Posterior vena cava (tissue), 2 donors: ENCODE measurements at regions not wholly inside any gene's neighbourhood (a gene's known extent, or its start where the extent isn't known, plus 50 kb on each side); places are given as distances from the start of the nearest gene placed in this dataset.
"Not testable (repeated sequence)": the region's sequence is repeated elsewhere in the genome, so short reads cannot be mapped to it uniquely, and the experiment has no call there.

Experiments used
- DNase-seq: peaks from one replicate; pipeline ENCODE4 v3.0.0-alpha.2; 2020; ENCODE audit warnings: low spot score
- intact Hi-C, 2 donors: fragments of 100-400 bp; cut with DNase I; formaldehyde crosslinking; loops; one replicate each; pipeline versions ENCODE4 v1.14.1 to v1.14.2; 2022 to 2023
- donor health status: DM: yes; HTN: yes; CAD: no.
- donor health status: DM: yes; HTN: yes; CAD: no.

- intact Hi-C loops, result loop anchor here (5.0 kb wide), 2 partner anchors 398 to 403 kb away; partner anchors contain the start of gene CLDN11 (in 1 of the 2)
- no peak for DNase-seq
Measured at GRCh38 chr3:170814822-170815221, 55.2 kb downstream of the RPL22L1 start.

- DNase-seq, result no peak
- intact Hi-C loops, result loop anchor here (5.0 kb wide), 2 partner anchors 396 to 401 kb away; partner anchors contain the start of gene CLDN11 (in 1 of the 2)
Measured at GRCh38 chr3:170813266-170813665, 56.7 kb downstream of the RPL22L1 start.

- intact Hi-C loops, result loop anchor here (5.0 kb wide), 2 partner anchors 395 to 400 kb away; partner anchors contain the start of gene CLDN11 (in 1 of the 2)
- DNase-seq, result peak; percentile 83
Measured at GRCh38 chr3:170811928-170812591, 57.9 kb downstream of the RPL22L1 start.

GRCh38 chr3:170811515-170811914 is 58.5 kb downstream of the RPL22L1 start:
- intact Hi-C loops, result loop anchor here (5.0 kb wide), 2 partner anchors 394 to 399 kb away; partner anchors contain the start of gene CLDN11 (in 1 of the 2)
- no peak for DNase-seq

- DNase-seq, result no peak
- intact Hi-C loops, result loop anchor here (5.0 kb wide), 2 partner anchors 393 to 398 kb away; partner anchors contain the start of gene CLDN11 (in 1 of the 2)
Measured at GRCh38 chr3:170809975-170810357, 60.0 kb downstream of the RPL22L1 start.

GRCh38 chr3:170809007-170809974 is 60.7 kb downstream of the RPL22L1 start:
- intact Hi-C loops, result no loop called here
- no peak for DNase-seq

- intact Hi-C loops, result no loop called here
- DNase-seq, result no peak
Measured at GRCh38 chr3:170808041-170808440, 62.0 kb downstream of the RPL22L1 start.

GRCh38 chr3:170806676-170807075 is 63.3 kb downstream of the RPL22L1 start:
- DNase-seq, result no peak
- intact Hi-C loops, result no loop called here

GRCh38 chr3:170806141-170806540 is 63.9 kb downstream of the RPL22L1 start:
- DNase-seq, result no peak
- intact Hi-C loops, result no loop called here

- intact Hi-C loops, DNase-seq: not testable (repeated sequence)
Measured at GRCh38 chr3:170805296-170805695, 64.7 kb downstream of the RPL22L1 start.

- intact Hi-C loops, DNase-seq: not testable (repeated sequence)
Measured at GRCh38 chr3:170804634-170805033, 65.4 kb downstream of the RPL22L1 start.

GRCh38 chr3:170804078-170804477 is 65.9 kb downstream of the RPL22L1 start:
- intact Hi-C loops, result no loop called here
- DNase-seq, result no peak

GRCh38 chr3:170802164-170803151 is 67.5 kb downstream of the RPL22L1 start:
- intact Hi-C loops, result no loop called here

GRCh38 chr3:170801597-170801996 is 68.4 kb downstream of the RPL22L1 start:
- intact Hi-C loops, result no loop called here

More at GRCh38 chr3:170802164-170803151, 67.5 kb downstream of the RPL22L1 start:
- no peak for DNase-seq

GRCh38 chr3:170800275-170800674 is 69.7 kb downstream of the RPL22L1 start:
- DNase-seq, intact Hi-C loops: not testable (repeated sequence)

More at GRCh38 chr3:170801597-170801996, 68.4 kb downstream of the RPL22L1 start:
- no peak for DNase-seq

GRCh38 chr3:170799009-170799408 is 71.0 kb downstream of the RPL22L1 start:
- intact Hi-C loops, result no loop called here
- DNase-seq, result no peak

GRCh38 chr3:170797685-170798084 is 72.3 kb downstream of the RPL22L1 start:
- intact Hi-C loops, result no loop called here
- no peak for DNase-seq

- intact Hi-C loops, result no loop called here
- DNase-seq, result no peak
Measured at GRCh38 chr3:170792471-170792870, 77.5 kb downstream of the RPL22L1 start.

GRCh38 chr3:170790647-170791046 is 79.3 kb downstream of the RPL22L1 start:
- DNase-seq, result no peak
- intact Hi-C loops, result no loop called here
